Breast epithelium (tissue), 4 donors: ENCODE measurements at regions not wholly inside any gene's neighbourhood (a gene's known extent, or its start where the extent isn't known, plus 50 kb on each side); places are given as distances from the start of the nearest gene placed in this dataset.

Experiments
- DNase-seq, 2 donors: peaks; one replicate each; pipeline ENCODE4 v3.0.0-alpha.2; 2019; ENCODE audit warnings: low spot score in 2 of 2
- H3K27ac ChIP-seq, 2 donors: fragments of 200-600 bp; sonication (generic) in 1 of 2; one replicate each; pipeline ENCODE4 v1.5.1; 2016 to 2019; ENCODE audit warnings: mild to moderate bottlenecking in 1 of 2
- H3K27me3 ChIP-seq, 2 donors: fragments of 200-600 bp; sonication (generic) in 1 of 2; one replicate each; pipeline versions ENCODE4 v1.5.1 to v1.6.0; 2017 to 2019; ENCODE audit warnings: control low read depth in 1 of 2, mild to moderate bottlenecking in 1 of 2
- H3K36me3 ChIP-seq: fragments of 200-600 bp; one replicate; pipeline ENCODE4 v1.5.1; 2019
- H3K4me1 ChIP-seq, 2 donors: fragments of 200-600 bp; sonication (generic); one replicate each; pipeline ENCODE4 v1.5.1; 2016 to 2019; ENCODE audit warnings: control low read depth in 1 of 2
- H3K4me3 ChIP-seq, 3 donors: fragments of 200-600 bp; sonication (generic); 1 replicate in 2 of 3; 2 replicates in 1 of 3; pipeline ENCODE4 v1.5.1; 2016 to 2019; ENCODE audit warnings: mild to moderate bottlenecking in 3 of 3, moderate library complexity in 2 of 3
- H3K9me3 ChIP-seq, 2 donors: fragments of 200-600 bp; sonication (generic) in 1 of 2; one replicate each; pipeline ENCODE4 v1.5.1; 2016 to 2019; ENCODE audit warnings: control low read depth in 1 of 2
- CTCF ChIP-seq, 3 donors: fragments of 450-650 bp; IDR thresholded peaks; one replicate each; pipeline ENCODE4 v1.5.1; 2016 to 2017; ENCODE audit warnings: antibody characterized with exemption in 3 of 3, mild to moderate bottlenecking in 3 of 3, moderate library complexity in 3 of 3
- POLR2A ChIP-seq: fragments of 450-650 bp; IDR thresholded peaks from one replicate; pipeline ENCODE4 v1.6.1; 2016; ENCODE audit warnings: antibody characterized with exemption, mild to moderate bottlenecking, moderate library complexity
- POLR2AphosphoS5 ChIP-seq, 3 donors: sonication (generic); formaldehyde crosslinking; IDR thresholded peaks; one replicate each; pipeline ENCODE4 v1.6.1; 2017; ENCODE audit warnings: antibody characterized with exemption in 3 of 3
- intact Hi-C: fragments of 100-400 bp; cut with DNase I; formaldehyde crosslinking; loops from one replicate; pipeline ENCODE4 v1.15.1; 2023; ENCODE audit warnings: low total_unique reads

DNA sequence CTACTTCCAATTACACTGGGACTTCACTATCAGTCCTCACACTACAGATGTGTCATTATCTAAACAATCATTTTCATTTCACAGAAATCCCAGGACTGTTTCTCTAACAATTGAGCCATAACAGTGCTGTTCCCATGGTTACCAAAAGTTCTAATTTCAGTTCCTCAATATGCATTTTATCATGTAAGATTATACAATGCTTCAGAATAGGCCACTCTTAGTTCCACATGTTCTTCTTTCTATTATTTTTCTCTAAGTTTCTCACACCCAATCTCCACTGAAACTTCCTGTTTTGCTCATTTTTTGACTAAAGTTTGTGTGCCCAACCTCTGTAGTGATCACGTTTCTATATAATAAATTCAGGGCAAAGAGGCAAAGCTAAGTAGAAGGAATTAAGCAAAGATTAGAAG is 185.8 kb downstream of the DUSP6 start:
- H3K9me3 ChIP-seq, result no peaks in the 10 kb centered on the region
- TF ChIP-seq POLR2AphosphoS5 (IDR thresholded peaks at IDR 0.05), result no peak
- intact Hi-C loops, result no loop called here
- H3K36me3 ChIP-seq, result no peaks in the 10 kb centered on the region
- DNase-seq, result no peak
- H3K27me3 ChIP-seq, result no peaks in the 10 kb centered on the region
- H3K27ac ChIP-seq, result no peak overlapping the region
- H3K4me1 ChIP-seq, result no peaks in the 10 kb centered on the region
- H3K4me3 ChIP-seq, result no peak overlapping the region

- no peaks in the 10 kb centered on the region for H3K27me3 ChIP-seq
- no peak for DNase-seq
- H3K27ac ChIP-seq, result no peak overlapping the region
- intact Hi-C loops, result no loop called here
- TF ChIP-seq POLR2AphosphoS5 (IDR thresholded peaks at IDR 0.05) (no peak), POLR2A (no peak), CTCF (IDR thresholded peaks at IDR 0.05) (no peak)
- no peaks in the 10 kb centered on the region for H3K4me1 ChIP-seq
- no peaks in the 10 kb centered on the region for H3K36me3 ChIP-seq
- no peak overlapping the region for H3K4me3 ChIP-seq
- H3K9me3 ChIP-seq, result no peaks in the 10 kb centered on the region
These were observed 186.2 kb downstream of the DUSP6 start for GRCh38 chr12:89166121-89166520.

DNA sequence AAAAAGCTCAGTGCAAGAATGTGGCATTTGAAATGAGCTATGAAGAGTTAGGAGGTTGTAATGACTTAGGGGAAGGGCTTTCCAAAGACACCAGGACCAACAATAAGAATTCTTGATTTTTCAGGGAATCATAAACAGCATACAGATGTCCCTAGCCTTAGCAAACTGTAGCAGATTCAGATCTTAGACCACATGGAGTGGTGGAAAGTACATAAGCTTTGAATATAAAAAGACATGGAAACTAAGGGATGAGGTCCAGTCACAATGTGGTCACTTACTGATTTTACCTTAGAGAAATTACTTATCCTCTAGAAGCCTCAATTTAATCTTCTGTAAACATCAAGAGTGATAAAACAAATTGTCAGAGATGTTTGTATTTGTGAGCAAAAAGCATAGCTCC is 186.6 kb downstream of the DUSP6 start:
- Histone ChIP-seq H3K9me3 (no peaks in the 10 kb centered on the region), H3K27ac (no peak overlapping the region), H3K4me1 (no peaks in the 10 kb centered on the region), H3K27me3 (no peaks in the 10 kb centered on the region), H3K36me3 (no peaks in the 10 kb centered on the region), H3K4me3 (no peak overlapping the region)
- intact Hi-C loops, result no loop called here
- no peak for DNase-seq
- TF ChIP-seq POLR2A (no peak), POLR2AphosphoS5 (IDR thresholded peaks at IDR 0.05) (no peak), CTCF (IDR thresholded peaks at IDR 0.05) (no peak)

- no peaks in the 10 kb centered on the region for H3K9me3 ChIP-seq
- peak overlapping the region in 1 of 2 donors; percentile 67 for H3K27ac ChIP-seq
- H3K36me3 ChIP-seq, result no peaks in the 10 kb centered on the region
- DNase-seq, result no peak
- H3K27me3 ChIP-seq, result no peaks in the 10 kb centered on the region
- no peaks in the 10 kb centered on the region for H3K4me1 ChIP-seq
- intact Hi-C loops, result no loop called here
- no peak overlapping the region for H3K4me3 ChIP-seq
- TF ChIP-seq CTCF (IDR thresholded peaks at IDR 0.05) (no peak), POLR2AphosphoS5 (IDR thresholded peaks at IDR 0.05) (no peak), POLR2A (no peak)
These were observed 188.4 kb downstream of the DUSP6 start for GRCh38 chr12:89163918-89164317.

GRCh38 chr12:89162589-89163261 is 189.6 kb downstream of the DUSP6 start:
- no peaks in the 10 kb centered on the region for H3K36me3 ChIP-seq
- no peak overlapping the region for H3K4me3 ChIP-seq
- peak in 1 of 2 donors; percentile 49 for DNase-seq
- peak overlapping the region; percentile 67 to 76 for H3K27ac ChIP-seq
- intact Hi-C loops, result no loop called here
- no peaks in the 10 kb centered on the region for H3K9me3 ChIP-seq
- TF ChIP-seq POLR2AphosphoS5 (IDR thresholded peaks at IDR 0.05), result peak in 2 of 3 donors; percentile 63 to 93
- no peak for TF ChIP-seq POLR2A
- TF ChIP-seq CTCF (IDR thresholded peaks at IDR 0.05), result no peak
- H3K27me3 ChIP-seq, result no peaks in the 10 kb centered on the region
- no peaks in the 10 kb centered on the region for H3K4me1 ChIP-seq
